H1 (cell line): ENCODE measurements at regions not wholly inside any gene's neighbourhood (a gene's known extent, or its start where the extent isn't known, plus 50 kb on each side); places are given as distances from the start of the nearest gene placed in this dataset.

Experiments
- CTCF ChIA-PET: fragments of 300-600 bp; sonication (Branson Sonifier 250); formaldehyde crosslinking; loops from one replicate; lab custom pipeline; 2021; ENCODE audit not compliant: partially characterized antibody; lab: Charles Lee
- POLR2A ChIA-PET: fragments of 300-600 bp; sonication (Branson Sonifier 250); formaldehyde crosslinking; loops from one replicate; lab custom pipeline; 2021; ENCODE audit warnings: inconsistent platforms; ENCODE audit not compliant: partially characterized antibody; lab: Charles Lee
- DNase-seq, 2 experiments: peaks; one replicate each; pipeline versions ENCODE4 v3.0.0 to v3.0.0-alpha.2; 2010 to 2022; ENCODE audit warnings: low spot score in 2 of 2, low read depth in 1 of 2, mixed read lengths in 1 of 2
- FAIRE-seq: peaks from 2 replicates; lab custom pipeline; 2011; peaks lifted over from hg19 to GRCh38; lab: Jason Lieb, UNC
- H2AFZ ChIP-seq: 2 replicates; pipeline ENCODE4 v1.8.1; 2012; ENCODE audit warnings: low read length, inconsistent platforms
- H2AK5ac ChIP-seq: 2 replicates; pipeline ENCODE4 v1.6.1; 2013; ENCODE audit warnings: low read depth, low read length
- H2BK120ac ChIP-seq: replicated peaks from 2 replicates; pipeline ENCODE3; 2013; ENCODE audit warnings: low read depth, low read length, inconsistent platforms
- H2BK12ac ChIP-seq: 2 replicates; pipeline ENCODE4 v1.6.1; 2013; ENCODE audit warnings: low read depth, low read length
- H2BK15ac ChIP-seq: 2 replicates; pipeline ENCODE4 v1.6.1; 2013; ENCODE audit warnings: low read length
- H2BK20ac ChIP-seq: 2 replicates; pipeline ENCODE4 v1.6.1; 2013; ENCODE audit warnings: low read length
- H2BK5ac ChIP-seq: 2 replicates; pipeline ENCODE4 v1.6.1; 2013; ENCODE audit warnings: low read depth, low read length
- H3K14ac ChIP-seq: 2 replicates; pipeline ENCODE4 v1.6.1; 2013; ENCODE audit warnings: inconsistent platforms; ENCODE audit not compliant: insufficient read length
- H3K18ac ChIP-seq: 2 replicates; pipeline ENCODE4 v1.6.1; 2013; ENCODE audit warnings: low read length; ENCODE audit errors: extremely low read depth
- H3K23ac ChIP-seq: 2 replicates; pipeline ENCODE4 v1.6.1; 2013; ENCODE audit warnings: inconsistent platforms; ENCODE audit not compliant: insufficient read length
- H3K23me2 ChIP-seq: 2 replicates; pipeline ENCODE4 v1.6.1; 2013; ENCODE audit warnings: low read depth, low read length
- H3K27ac ChIP-seq: 2 replicates; pipeline ENCODE4 v1.6.1; 2011; ENCODE audit warnings: low read depth, low read length, inconsistent platforms
- H3K27me3 ChIP-seq, 4 experiments: replicated peaks in 1 of 4; 1 replicate in 1 of 4; 2 replicates in 3 of 4; pipeline versions ENCODE4 v1.6.1 to v1.8.1; 2011 to 2013; ENCODE audit warnings: low read length in 3 of 4, mild to moderate bottlenecking in 3 of 4, inconsistent platforms in 2 of 4, mixed read lengths in 2 of 4, moderate library complexity in 1 of 4; ENCODE audit not compliant: control insufficient read depth in 3 of 4, insufficient read depth in 3 of 4; ENCODE audit errors: extremely low read depth in 1 of 4
- H3K36me3 ChIP-seq, 4 experiments: 2 replicates each; pipeline versions ENCODE4 v1.6.1 to v1.8.1; 2011 to 2013; ENCODE audit warnings: mild to moderate bottlenecking in 4 of 4, low read length in 3 of 4, moderate library complexity in 2 of 4, control low read depth in 1 of 4, inconsistent platforms in 1 of 4; ENCODE audit not compliant: insufficient read depth in 4 of 4, control insufficient read depth in 2 of 4
- H3K4ac ChIP-seq: replicated peaks from 2 replicates; pipeline ENCODE3; 2013; ENCODE audit warnings: low read length, low read depth, mixed read lengths, inconsistent platforms; ENCODE audit not compliant: insufficient read length
- H3K4me1 ChIP-seq, 4 experiments: replicated peaks in 1 of 4; 1 replicate in 1 of 4; 2 replicates in 3 of 4; pipeline versions ENCODE4 v1.6.1 to v1.8.1; 2011 to 2013; ENCODE audit warnings: low read length in 3 of 4, inconsistent platforms in 2 of 4, mixed read lengths in 1 of 4; ENCODE audit not compliant: insufficient read depth in 4 of 4, control insufficient read depth in 3 of 4
- H3K4me2 ChIP-seq, 2 experiments: 2 replicates each; pipeline versions ENCODE4 v1.6.1 to v1.8.1; 2011 to 2013; ENCODE audit warnings: low read depth in 2 of 2, low read length in 2 of 2, control low read depth in 1 of 2, inconsistent platforms in 1 of 2, mild to moderate bottlenecking in 1 of 2; ENCODE audit not compliant: insufficient read depth in 1 of 2
- H3K4me3 ChIP-seq, 4 experiments: fragments of 200-600, 300-600 bp in 1 of 4; sonication (generic), shearing (Covaris generic), sonication (Bioruptor Twin) in 1 of 4; 2 replicates each; pipeline versions ENCODE4 v1.5.1 to v1.8.1; 2011 to 2016; ENCODE audit warnings: low read length in 4 of 4, low read depth in 3 of 4, control low read depth in 2 of 4, inconsistent platforms in 2 of 4, mild to moderate bottlenecking in 2 of 4, mixed read lengths in 1 of 4, moderate library complexity in 1 of 4; ENCODE audit not compliant: insufficient read depth in 2 of 4; ENCODE audit errors: extremely low read depth in 1 of 4
- H3K56ac ChIP-seq: replicated peaks from 2 replicates; pipeline ENCODE3; 2013; ENCODE audit warnings: low read depth, mild to moderate bottlenecking, mixed read lengths, low read length, inconsistent platforms; ENCODE audit not compliant: insufficient read length
- H3K79me1 ChIP-seq: 2 replicates; pipeline ENCODE4 v1.6.1; 2013; ENCODE audit warnings: low read depth, low read length, control low read depth
- H3K79me2 ChIP-seq, 2 experiments: 2 replicates each; pipeline versions ENCODE4 v1.6.1 to v1.8.1; 2012 to 2013; ENCODE audit warnings: low read length in 2 of 2, mild to moderate bottlenecking in 2 of 2, inconsistent platforms in 1 of 2; ENCODE audit not compliant: insufficient read depth in 2 of 2, control insufficient read depth in 1 of 2
- H3K9ac ChIP-seq, 4 experiments: replicated peaks in 1 of 4; 1 replicate in 1 of 4; 2 replicates in 3 of 4; pipeline versions ENCODE4 v1.6.1 to v1.8.1; 2011 to 2013; ENCODE audit warnings: low read depth in 3 of 4, low read length in 3 of 4, control low read depth in 2 of 4, mild to moderate bottlenecking in 2 of 4, moderate library complexity in 2 of 4, inconsistent platforms in 1 of 4; ENCODE audit errors: extremely low read depth in 1 of 4
- H3K9me3 ChIP-seq, 2 experiments: 2 replicates each; pipeline versions ENCODE4 v1.6.1 to v1.8.1; 2012 to 2013; ENCODE audit warnings: mild to moderate bottlenecking in 2 of 2, moderate library complexity in 2 of 2, control low read depth in 1 of 2, inconsistent platforms in 1 of 2, low read depth in 1 of 2, low read length in 1 of 2, mixed read lengths in 1 of 2; ENCODE audit not compliant: insufficient read depth in 2 of 2
- H4K20me1 ChIP-seq, 2 experiments: replicated peaks in 1 of 2; 2 replicates each; pipeline versions ENCODE3 to v1.8.1; 2011 to 2013; ENCODE audit warnings: inconsistent platforms in 2 of 2, low read length in 2 of 2, mild to moderate bottlenecking in 1 of 2; ENCODE audit not compliant: insufficient read depth in 2 of 2, control insufficient read depth in 1 of 2
- H4K5ac ChIP-seq: 2 replicates; pipeline ENCODE4 v1.6.1; 2013; ENCODE audit warnings: low read length, low read depth, mixed read lengths, inconsistent platforms; ENCODE audit not compliant: insufficient read length
- H4K8ac ChIP-seq: 2 replicates; pipeline ENCODE4 v1.8.0; 2013; ENCODE audit warnings: mild to moderate bottlenecking, moderate library complexity, low read length, inconsistent platforms; ENCODE audit not compliant: insufficient read depth; ENCODE audit errors: extremely low read depth
- H4K91ac ChIP-seq: replicated peaks from 2 replicates; pipeline ENCODE3; 2013; ENCODE audit warnings: low read length, mixed read lengths, inconsistent platforms; ENCODE audit not compliant: insufficient read length
- BACH1 ChIP-seq: IDR thresholded peaks from 2 replicates; pipeline ENCODE4 v1.6.1; 2012; ENCODE audit warnings: low read length, improper control_type of control experiment
- CBX5 ChIP-seq: fragments of 300-800, 300-1000 bp; sonication (generic); IDR thresholded peaks from 2 replicates; pipeline ENCODE4 v1.7.1; 2016; ENCODE audit warnings: antibody characterized with exemption, low read length, low read depth
- NRF1 ChIP-seq: IDR thresholded peaks from 2 replicates; pipeline ENCODE4 v1.6.1; 2011; ENCODE audit warnings: mild to moderate bottlenecking, low read depth, low read length, improper control_type of control experiment
- POU5F1 ChIP-seq: IDR thresholded peaks from 2 replicates; pipeline ENCODE4 v1.6.1; 2011; ENCODE audit warnings: low read depth, mild to moderate bottlenecking, low read length, moderate library complexity
- SAP30 ChIP-seq: fragments of 300-600 bp; sonication (generic); IDR thresholded peaks from 2 replicates; pipeline ENCODE4 v1.7.1; 2012; ENCODE audit warnings: low read length, moderate library complexity, mild to moderate bottlenecking, inconsistent platforms; ENCODE audit not compliant: insufficient read depth, insufficient replicate concordance
- SIX5 ChIP-seq: IDR thresholded peaks from 2 replicates; pipeline ENCODE4 v1.6.1; 2011; ENCODE audit warnings: mild to moderate bottlenecking, low read depth, low read length
- SP1 ChIP-seq: IDR thresholded peaks from 2 replicates; pipeline ENCODE4 v1.6.1; 2011; ENCODE audit warnings: low read depth, low read length
- SP2 ChIP-seq: IDR thresholded peaks from 2 replicates; pipeline ENCODE4 v1.6.1; 2012; ENCODE audit warnings: mild to moderate bottlenecking, low read length, inconsistent platforms
- SUZ12 ChIP-seq: fragments of 200-600 bp; sonication (generic); IDR thresholded peaks from 2 replicates; pipeline ENCODE4 v1.6.1; 2012; ENCODE audit warnings: mild to moderate bottlenecking, inconsistent platforms, low read length, moderate library complexity, mixed read lengths
- TAF1 ChIP-seq: IDR thresholded peaks from 2 replicates; pipeline ENCODE4 v1.6.1; 2011; ENCODE audit warnings: mild to moderate bottlenecking, low read depth, low read length
- USF2 ChIP-seq: IDR thresholded peaks from 2 replicates; pipeline ENCODE4 v1.6.1; 2011; ENCODE audit warnings: low read length, improper control_type of control experiment
- WGBS, 2 experiments: shearing (Covaris generic) in 1 of 2; methylation state at CpG; one replicate each; pipeline versions ENCODE4 v1.1.6 to v1.1.7; 2013 to 2015; ENCODE audit warnings: low lambda C conversion rate in 2 of 2, mixed read lengths in 2 of 2, inconsistent platforms in 1 of 2, low coverage in 1 of 2, missing lambda C conversion rate in 1 of 2; ENCODE audit not compliant: insufficient replicate concordance in 2 of 2, insufficient coverage in 1 of 2, insufficient read length in 1 of 2; ENCODE audit errors: extremely low coverage in 1 of 2, missing lambda C conversion rate in 1 of 2; 5-methylcytosine and 5-hydroxymethylcytosine counted together
- TF ChIP-seq, protein P1 (sequence below): IDR thresholded peaks from 2 replicates; pipeline ENCODE4 v1.6.1; 2012; ENCODE audit warnings: inconsistent platforms

DNA sequence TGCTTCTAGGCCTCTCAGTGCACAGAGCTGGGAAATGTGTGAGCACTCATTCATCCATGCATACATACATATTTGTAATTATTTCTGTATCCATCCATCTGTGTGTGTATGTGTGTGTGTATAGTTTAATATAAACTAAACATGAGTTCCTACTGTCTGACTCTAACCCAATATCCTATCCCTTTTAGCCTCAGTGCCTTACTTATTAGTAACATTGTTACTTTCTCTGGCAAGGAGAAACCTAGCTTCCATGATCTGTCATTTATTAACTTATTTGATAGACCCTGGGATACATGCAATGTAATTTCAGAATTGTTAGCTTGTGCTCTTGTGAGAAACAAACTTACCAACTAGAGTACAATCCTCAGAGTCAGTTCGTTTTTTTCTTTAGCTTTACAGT, 59.0 kb upstream of the WSCD1 start:
- Histone ChIP-seq H4K5ac (no peak overlapping the region), H4K8ac (no peak overlapping the region), H3K9ac (no peak overlapping the region), H3K14ac (no peak overlapping the region), H2BK5ac (no peak overlapping the region), H3K36me3 (no peaks in the 10 kb centered on the region), H2BK15ac (no peak overlapping the region), H3K79me2 (no peaks in the 10 kb centered on the region), H3K23me2 (no peaks in the 10 kb centered on the region), H2AK5ac (no peak overlapping the region), H3K4ac (no peak overlapping the region), H2BK120ac (no peak overlapping the region), H2BK20ac (no peak overlapping the region), H3K23ac (no peak overlapping the region), H2AFZ (no peak overlapping the region), H3K4me3 (no peak overlapping the region), H3K4me1 (no peaks in the 10 kb centered on the region), H4K20me1 (no peaks in the 10 kb centered on the region), H3K56ac (no peak overlapping the region), H3K27me3 (no peaks in the 10 kb centered on the region), H3K27ac (no peak overlapping the region), H3K18ac (no peak overlapping the region), H4K91ac (no peak overlapping the region), H2BK12ac (no peak overlapping the region), H3K9me3 (no peaks in the 10 kb centered on the region), H3K4me2 (no peak overlapping the region), H3K79me1 (no peaks in the 10 kb centered on the region)
- DNase-seq (no peak), FAIRE-seq (no peak)
- POLR2A ChIA-PET, result no interaction called here
- CTCF ChIA-PET, result interaction anchor here (0.9 kb wide), 1 partner anchor 419 kb away, joined by 5 read pairs; no protein-coding TSS in a partner anchor
- TF ChIP-seq SP2 (no peak), TAF1 (no peak), SAP30 (no peak), CBX5 (no peak), USF2 (no peak), NRF1 (no peak), SUZ12 (no peak), BACH1 (no peak), POU5F1 (no peak), SIX5 (no peak), SP1 (no peak)
- TF ChIP-seq, protein P1, sequence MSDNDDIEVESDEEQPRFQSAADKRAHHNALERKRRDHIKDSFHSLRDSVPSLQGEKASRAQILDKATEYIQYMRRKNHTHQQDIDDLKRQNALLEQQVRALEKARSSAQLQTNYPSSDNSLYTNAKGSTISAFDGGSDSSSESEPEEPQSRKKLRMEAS, result no peak
- 92% methylated on average over 1 of the region's 1 CpG; no CpG with 5 or more reads in 1 of the 2 experiments for WGBS, 2 experiments
